Prostate gland (tissue), 2 donors: ENCODE measurements at regions not wholly inside any gene's neighbourhood (a gene's known extent, or its start where the extent isn't known, plus 50 kb on each side); places are given as distances from the start of the nearest gene placed in this dataset.

Experiments
- POLR2A ChIP-seq: fragments of 450-650 bp; IDR thresholded peaks from one replicate; pipeline ENCODE4 v1.6.1; 2016; ENCODE audit warnings: antibody characterized with exemption, mild to moderate bottlenecking
- TF ChIP-seq, protein P1 (sequence below), 4 experiments: fragments of 200-600 bp in 2 of 4; fragments of 450-650 bp in 2 of 4; sonication (generic) in 2 of 4; IDR thresholded peaks; 1 replicate in 3 of 4; 2 replicates in 1 of 4; pipeline ENCODE4 v1.5.1; 2016 to 2019; ENCODE audit warnings: antibody characterized with exemption in 4 of 4, mild to moderate bottlenecking in 2 of 4, moderate library complexity in 2 of 4

GRCh38 chr4:3697033-3697432 lies 69.2 kb upstream of the ADRA2C start:
- TF ChIP-seq, protein P1, sequence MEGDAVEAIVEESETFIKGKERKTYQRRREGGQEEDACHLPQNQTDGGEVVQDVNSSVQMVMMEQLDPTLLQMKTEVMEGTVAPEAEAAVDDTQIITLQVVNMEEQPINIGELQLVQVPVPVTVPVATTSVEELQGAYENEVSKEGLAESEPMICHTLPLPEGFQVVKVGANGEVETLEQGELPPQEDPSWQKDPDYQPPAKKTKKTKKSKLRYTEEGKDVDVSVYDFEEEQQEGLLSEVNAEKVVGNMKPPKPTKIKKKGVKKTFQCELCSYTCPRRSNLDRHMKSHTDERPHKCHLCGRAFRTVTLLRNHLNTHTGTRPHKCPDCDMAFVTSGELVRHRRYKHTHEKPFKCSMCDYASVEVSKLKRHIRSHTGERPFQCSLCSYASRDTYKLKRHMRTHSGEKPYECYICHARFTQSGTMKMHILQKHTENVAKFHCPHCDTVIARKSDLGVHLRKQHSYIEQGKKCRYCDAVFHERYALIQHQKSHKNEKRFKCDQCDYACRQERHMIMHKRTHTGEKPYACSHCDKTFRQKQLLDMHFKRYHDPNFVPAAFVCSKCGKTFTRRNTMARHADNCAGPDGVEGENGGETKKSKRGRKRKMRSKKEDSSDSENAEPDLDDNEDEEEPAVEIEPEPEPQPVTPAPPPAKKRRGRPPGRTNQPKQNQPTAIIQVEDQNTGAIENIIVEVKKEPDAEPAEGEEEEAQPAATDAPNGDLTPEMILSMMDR (IDR thresholded peaks at IDR 0.05): no peak
- TF ChIP-seq POLR2A: no peak
